ENCODE measurements at regions not wholly inside any gene's neighbourhood (a gene's known extent, or its start where the extent isn't known, plus 50 kb on each side); places are given as distances from the start of the nearest gene placed in this dataset.

DNA sequence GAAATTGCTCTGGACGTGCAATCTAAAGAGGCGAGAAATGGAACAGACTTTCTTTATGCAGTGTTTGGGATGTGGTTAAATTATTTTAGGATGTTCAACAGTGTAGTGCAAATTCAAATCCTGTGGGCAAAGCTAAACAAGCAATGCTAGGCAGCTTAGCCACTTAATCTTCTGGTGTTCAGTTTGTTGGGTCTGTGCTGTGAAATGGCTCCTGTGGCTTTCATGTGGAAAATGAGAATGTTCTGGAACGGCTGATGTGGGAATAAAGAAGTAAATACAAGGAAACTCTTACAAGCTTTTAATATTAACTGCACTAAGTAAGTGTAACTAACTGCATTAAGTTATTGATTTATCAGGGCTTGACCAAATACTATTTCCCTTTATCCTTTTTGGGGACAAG is 766.6 kb downstream of the ADGRL2 start:
- TF ChIP-seq, protein P1, sequence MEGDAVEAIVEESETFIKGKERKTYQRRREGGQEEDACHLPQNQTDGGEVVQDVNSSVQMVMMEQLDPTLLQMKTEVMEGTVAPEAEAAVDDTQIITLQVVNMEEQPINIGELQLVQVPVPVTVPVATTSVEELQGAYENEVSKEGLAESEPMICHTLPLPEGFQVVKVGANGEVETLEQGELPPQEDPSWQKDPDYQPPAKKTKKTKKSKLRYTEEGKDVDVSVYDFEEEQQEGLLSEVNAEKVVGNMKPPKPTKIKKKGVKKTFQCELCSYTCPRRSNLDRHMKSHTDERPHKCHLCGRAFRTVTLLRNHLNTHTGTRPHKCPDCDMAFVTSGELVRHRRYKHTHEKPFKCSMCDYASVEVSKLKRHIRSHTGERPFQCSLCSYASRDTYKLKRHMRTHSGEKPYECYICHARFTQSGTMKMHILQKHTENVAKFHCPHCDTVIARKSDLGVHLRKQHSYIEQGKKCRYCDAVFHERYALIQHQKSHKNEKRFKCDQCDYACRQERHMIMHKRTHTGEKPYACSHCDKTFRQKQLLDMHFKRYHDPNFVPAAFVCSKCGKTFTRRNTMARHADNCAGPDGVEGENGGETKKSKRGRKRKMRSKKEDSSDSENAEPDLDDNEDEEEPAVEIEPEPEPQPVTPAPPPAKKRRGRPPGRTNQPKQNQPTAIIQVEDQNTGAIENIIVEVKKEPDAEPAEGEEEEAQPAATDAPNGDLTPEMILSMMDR (IDR thresholded peaks at IDR 0.05; ENCODE audit: low read depth, low read length): no peak
- Histone ChIP-seq H3K9me3 (ENCODE audit: low read depth) (no peaks in the 10 kb centered on the region), H3K27ac (no peak overlapping the region), H3K4me1 (ENCODE audit: low read depth) (no peaks in the 10 kb centered on the region), H3K36me3 (no peaks in the 10 kb centered on the region), H3K27me3 (no peaks in the 10 kb centered on the region), H3K4me3 (no peak overlapping the region)
- no peak for DNase-seq (ENCODE audit: low read depth in 1 of 2, low spot score in 1 of 2)

DNA sequence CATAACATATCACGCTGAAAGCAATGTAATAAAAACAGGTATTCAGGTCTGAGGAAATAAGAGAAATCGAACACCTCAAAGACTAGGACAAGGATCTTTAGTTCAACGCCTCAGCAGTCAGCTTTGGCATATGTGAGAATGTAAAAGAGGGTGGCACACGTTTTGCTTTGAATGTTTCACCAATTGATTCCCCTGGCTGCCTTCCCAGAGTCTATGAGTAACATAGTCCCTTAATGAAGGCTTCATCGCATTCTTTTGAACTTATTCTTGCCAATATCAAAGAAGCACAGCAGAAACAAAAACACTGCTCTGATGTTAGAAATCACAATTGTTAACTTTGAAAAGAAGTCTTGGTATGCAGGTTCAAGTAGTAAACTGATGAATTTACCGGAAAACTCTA is 764.8 kb downstream of the ADGRL2 start:
- H3K9me3 ChIP-seq (ENCODE audit: low read depth): no peaks in the 10 kb centered on the region
- no peaks in the 10 kb centered on the region for H3K4me1 ChIP-seq (ENCODE audit: low read depth)
- peak; percentile 3 to 61 for DNase-seq (ENCODE audit: low read depth in 1 of 2, low spot score in 1 of 2)
- no peaks in the 10 kb centered on the region for H3K27me3 ChIP-seq
- no peak overlapping the region for H3K4me3 ChIP-seq
- TF ChIP-seq, protein P1 (IDR thresholded peaks at IDR 0.05; ENCODE audit: low read depth, low read length): no peak
- H3K27ac ChIP-seq: no peak overlapping the region
- H3K36me3 ChIP-seq: no peaks in the 10 kb centered on the region

DNA sequence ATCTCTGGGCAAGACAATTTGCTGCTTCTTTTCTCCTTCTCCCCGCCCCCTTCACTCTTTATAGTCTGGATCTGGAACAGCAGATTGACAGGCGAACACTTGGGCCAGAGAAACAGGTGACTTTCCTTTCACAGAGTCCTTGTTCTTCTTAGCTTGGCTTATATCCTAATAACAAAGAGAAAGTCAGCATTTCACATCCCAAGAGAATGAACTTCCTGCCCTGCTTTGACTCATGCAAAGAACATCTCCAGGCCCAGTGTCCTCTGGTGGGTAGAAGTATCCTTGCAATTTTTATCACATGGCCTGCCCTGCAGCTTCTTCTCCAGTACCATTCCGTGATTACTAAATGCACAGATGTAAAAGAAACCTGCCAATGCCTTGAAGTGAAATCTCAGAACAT is 764.4 kb downstream of the ADGRL2 start:
- Histone ChIP-seq H3K9me3 (ENCODE audit: low read depth) (no peaks in the 10 kb centered on the region), H3K27me3 (no peaks in the 10 kb centered on the region), H3K4me3 (no peak overlapping the region), H3K27ac (no peak overlapping the region), H3K36me3 (no peaks in the 10 kb centered on the region), H3K4me1 (ENCODE audit: low read depth) (no peaks in the 10 kb centered on the region)
- TF ChIP-seq, protein P1 (IDR thresholded peaks at IDR 0.05; ENCODE audit: low read depth, low read length): peak; percentile 24
- peak in 1 of 2 donors; percentile 68 for DNase-seq (ENCODE audit: low read depth in 1 of 2, low spot score in 1 of 2)

DNA sequence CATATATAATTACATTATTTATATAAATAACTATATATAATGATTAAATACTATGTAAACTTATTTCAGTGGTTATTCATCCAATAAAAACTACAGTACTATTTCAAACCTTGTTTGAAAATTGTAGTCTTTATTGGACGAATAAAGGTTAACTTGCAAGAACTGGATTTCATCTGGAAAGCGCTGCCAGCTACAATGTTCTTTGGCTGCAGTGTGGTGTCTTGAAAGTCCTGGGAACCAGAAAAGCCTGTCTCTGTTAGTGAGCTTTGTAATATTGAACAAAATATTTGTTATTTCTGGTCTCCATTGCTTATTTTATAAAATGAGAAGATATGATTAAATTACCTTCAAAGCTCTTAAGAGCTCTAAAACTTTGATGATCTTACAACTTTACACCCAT is 763.6 kb downstream of the ADGRL2 start:
- TF ChIP-seq, protein P1 (IDR thresholded peaks at IDR 0.05; ENCODE audit: low read depth, low read length): no peak
- no peak for DNase-seq (ENCODE audit: low read depth in 1 of 2, low spot score in 1 of 2)
- no peaks in the 10 kb centered on the region for H3K9me3 ChIP-seq (ENCODE audit: low read depth)

DNA sequence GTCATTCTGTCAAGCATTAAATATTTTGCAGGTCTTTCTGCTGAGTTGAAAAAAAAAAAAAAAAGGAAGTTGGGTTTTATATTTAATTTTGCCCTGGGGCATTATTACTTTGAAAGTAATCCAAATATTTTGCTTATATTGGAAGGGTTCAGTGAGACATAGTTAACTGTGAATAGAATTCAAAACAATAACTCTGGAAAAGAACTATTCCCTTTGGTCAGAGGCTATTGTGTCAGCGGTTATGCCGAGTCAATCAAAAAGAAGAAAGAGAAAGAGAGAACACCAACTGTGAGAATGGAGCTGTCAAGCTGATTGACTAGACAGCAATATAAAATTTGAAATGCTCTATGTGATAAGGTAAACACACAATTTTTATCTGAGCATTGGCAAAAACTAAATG is 761.7 kb downstream of the ADGRL2 start:
- H3K27me3 ChIP-seq: no peaks in the 10 kb centered on the region
- H3K4me3 ChIP-seq: no peak overlapping the region
- no peak overlapping the region for H3K27ac ChIP-seq
- H3K36me3 ChIP-seq: no peaks in the 10 kb centered on the region
- no peak for DNase-seq (ENCODE audit: low read depth in 1 of 2, low spot score in 1 of 2)
- TF ChIP-seq, protein P1 (IDR thresholded peaks at IDR 0.05; ENCODE audit: low read depth, low read length): no peak
- no peaks in the 10 kb centered on the region for H3K9me3 ChIP-seq (ENCODE audit: low read depth)
- no peaks in the 10 kb centered on the region for H3K4me1 ChIP-seq (ENCODE audit: low read depth)

More for the DNA sequence above, 763.6 kb downstream of the ADGRL2 start:
- H3K27ac ChIP-seq: no peak overlapping the region
- H3K27me3 ChIP-seq: no peaks in the 10 kb centered on the region
- no peaks in the 10 kb centered on the region for H3K36me3 ChIP-seq
- H3K4me1 ChIP-seq (ENCODE audit: low read depth): no peaks in the 10 kb centered on the region
- no peak overlapping the region for H3K4me3 ChIP-seq

DNA sequence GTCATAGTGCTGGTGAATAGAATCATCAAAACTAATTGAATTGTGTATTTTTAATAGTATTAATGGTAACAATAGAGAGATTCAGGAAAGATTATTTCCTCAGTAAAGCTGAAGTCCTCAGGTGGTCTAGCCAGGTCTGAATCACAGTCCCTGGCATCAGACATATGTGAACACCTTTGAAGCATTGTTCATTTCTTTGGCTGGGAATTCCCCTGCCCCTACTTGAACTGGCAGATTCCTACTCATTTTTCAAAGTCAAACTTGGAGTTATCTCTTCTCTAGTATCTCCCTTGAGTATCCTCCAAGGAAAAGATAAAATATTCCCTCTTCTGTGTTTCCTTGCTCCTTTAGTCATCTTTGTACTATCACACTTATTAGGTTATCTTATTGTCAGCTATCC is 759.8 kb downstream of the ADGRL2 start:
- TF ChIP-seq, protein P1 (IDR thresholded peaks at IDR 0.05; ENCODE audit: low read depth, low read length): no peak
- no peaks in the 10 kb centered on the region for H3K27me3 ChIP-seq
- DNase-seq (ENCODE audit: low read depth in 1 of 2, low spot score in 1 of 2): no peak
- no peak overlapping the region for H3K27ac ChIP-seq
- H3K36me3 ChIP-seq: no peaks in the 10 kb centered on the region
- H3K4me3 ChIP-seq: no peak overlapping the region
- no peaks in the 10 kb centered on the region for H3K9me3 ChIP-seq (ENCODE audit: low read depth)
- no peaks in the 10 kb centered on the region for H3K4me1 ChIP-seq (ENCODE audit: low read depth)
